ENCODE measurements at regions not wholly inside any gene's neighbourhood (a gene's known extent, or its start where the extent isn't known, plus 50 kb on each side); places are given as distances from the start of the nearest gene placed in this dataset.

- Mint-ChIP-seq H3K4me3 (ENCODE audit: low read depth, unreplicated experiment) (no peak overlapping the region), H3K9me3 (ENCODE audit: low read depth, unreplicated experiment) (no peaks in the 10 kb centered on the region), H3K4me1 (ENCODE audit: low read depth, unreplicated experiment) (no peaks in the 10 kb centered on the region), H3K36me3 (ENCODE audit: insufficient read depth, unreplicated experiment) (no peaks in the 10 kb centered on the region), H3K27me3 (ENCODE audit: unreplicated experiment) (peaks cover 76% of the 10 kb centered on the region), H3K27ac (ENCODE audit: unreplicated experiment) (no peak overlapping the region)
- intact Hi-C loops (cut with micrococcal nuclease; ENCODE audit: unreplicated experiment) = no loop called here
- no peak for TF ChIP-seq CTCF (IDR thresholded peaks at IDR 0.05; ENCODE audit: unreplicated experiment)
- DNase-seq = no peak
- CTCF ChIA-PET = no interaction called here
- no TSS peak for BruUV-seq (replicated peaks)
Measured at GRCh38 chr1:37325509-37326437, 148.6 kb upstream of the ZC3H12A start.

- Mint-ChIP-seq H3K4me3 (ENCODE audit: low read depth, unreplicated experiment) (no peak overlapping the region), H3K4me1 (ENCODE audit: low read depth, unreplicated experiment) (no peaks in the 10 kb centered on the region), H3K27me3 (ENCODE audit: unreplicated experiment) (peaks cover 69% of the 10 kb centered on the region), H3K36me3 (ENCODE audit: insufficient read depth, unreplicated experiment) (peaks cover 4% of the 10 kb centered on the region), H3K9me3 (ENCODE audit: low read depth, unreplicated experiment) (no peaks in the 10 kb centered on the region), H3K27ac (ENCODE audit: unreplicated experiment) (no peak overlapping the region)
- no peak for DNase-seq
- TF ChIP-seq CTCF (IDR thresholded peaks at IDR 0.05; ENCODE audit: unreplicated experiment) = no peak
- CTCF ChIA-PET = no interaction called here
- no TSS peak for BruUV-seq (replicated peaks)
- intact Hi-C loops (cut with micrococcal nuclease; ENCODE audit: unreplicated experiment) = no loop called here
Measured at GRCh38 chr1:37332126-37332525, 142.3 kb upstream of the ZC3H12A start.

GRCh38 chr1:37338658-37339057 lies 135.7 kb upstream of the ZC3H12A start:
- Mint-ChIP-seq H3K9me3 (ENCODE audit: low read depth, unreplicated experiment) (no peaks in the 10 kb centered on the region), H3K4me3 (ENCODE audit: low read depth, unreplicated experiment) (no peak overlapping the region), H3K27ac (ENCODE audit: unreplicated experiment) (no peak overlapping the region), H3K4me1 (ENCODE audit: low read depth, unreplicated experiment) (no peaks in the 10 kb centered on the region), H3K27me3 (ENCODE audit: unreplicated experiment) (peaks cover 69% of the 10 kb centered on the region), H3K36me3 (ENCODE audit: insufficient read depth, unreplicated experiment) (peaks cover 4% of the 10 kb centered on the region)
- intact Hi-C loops (cut with micrococcal nuclease; ENCODE audit: unreplicated experiment) = no loop called here
- BruUV-seq (replicated peaks) = no TSS peak
- DNase-seq = no peak
- no peak for TF ChIP-seq CTCF (IDR thresholded peaks at IDR 0.05; ENCODE audit: unreplicated experiment)
- CTCF ChIA-PET = no interaction called here

- H3K27ac Mint-ChIP-seq (ENCODE audit: unreplicated experiment) = no peak overlapping the region
Measured at GRCh38 chr1:37342736-37343135, 131.6 kb upstream of the ZC3H12A start.

More at GRCh38 chr1:37342736-37343135, 131.6 kb upstream of the ZC3H12A start:
- Mint-ChIP-seq H3K36me3 (ENCODE audit: insufficient read depth, unreplicated experiment) (no peaks in the 10 kb centered on the region), H3K27me3 (ENCODE audit: unreplicated experiment) (peaks cover 73% of the 10 kb centered on the region), H3K4me1 (ENCODE audit: low read depth, unreplicated experiment) (no peaks in the 10 kb centered on the region), H3K9me3 (ENCODE audit: low read depth, unreplicated experiment) (no peaks in the 10 kb centered on the region), H3K4me3 (ENCODE audit: low read depth, unreplicated experiment) (no peak overlapping the region)
- no peak for TF ChIP-seq CTCF (IDR thresholded peaks at IDR 0.05; ENCODE audit: unreplicated experiment)
- intact Hi-C loops (cut with micrococcal nuclease; ENCODE audit: unreplicated experiment) = no loop called here
- DNase-seq = no peak
- CTCF ChIA-PET = no interaction called here
- no TSS peak for BruUV-seq (replicated peaks)
